GM10266 (cell line): ENCODE measurements at regions not wholly inside any gene's neighbourhood (a gene's known extent, or its start where the extent isn't known, plus 50 kb on each side); places are given as distances from the start of the nearest gene placed in this dataset.

Experiments used
- DNase-seq: peaks from one replicate; pipeline ENCODE4 v3.0.0; 2012; ENCODE audit errors: extremely low spot score
- TF ChIP-seq, protein P1 (sequence below): IDR thresholded peaks from 2 replicates; pipeline ENCODE4 v1.5.1; 2012; ENCODE audit warnings: mild to moderate bottlenecking, low read depth; ENCODE audit not compliant: control insufficient read depth, insufficient read depth; ENCODE audit errors: missing control alignments

DNA sequence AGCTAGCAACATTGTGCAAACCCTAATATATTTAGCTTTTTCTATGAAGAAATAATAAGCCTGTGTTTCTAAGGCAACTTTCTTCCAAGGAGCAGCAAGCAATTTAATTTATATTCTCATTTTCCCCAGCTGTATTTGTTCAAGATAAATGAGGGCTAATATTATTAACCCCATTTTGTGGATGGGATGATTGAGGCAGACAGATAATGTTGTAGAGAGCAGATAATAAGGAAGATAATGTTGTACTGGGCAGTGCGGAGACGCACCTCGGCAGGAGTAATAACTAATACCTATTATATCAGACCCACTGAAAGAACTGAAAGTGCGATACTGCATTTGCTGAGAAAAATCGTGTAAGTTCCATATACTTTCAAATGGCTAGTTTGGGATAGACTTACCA, 344.1 kb upstream of the FANCL start:
- no peak for DNase-seq
- TF ChIP-seq, protein P1, sequence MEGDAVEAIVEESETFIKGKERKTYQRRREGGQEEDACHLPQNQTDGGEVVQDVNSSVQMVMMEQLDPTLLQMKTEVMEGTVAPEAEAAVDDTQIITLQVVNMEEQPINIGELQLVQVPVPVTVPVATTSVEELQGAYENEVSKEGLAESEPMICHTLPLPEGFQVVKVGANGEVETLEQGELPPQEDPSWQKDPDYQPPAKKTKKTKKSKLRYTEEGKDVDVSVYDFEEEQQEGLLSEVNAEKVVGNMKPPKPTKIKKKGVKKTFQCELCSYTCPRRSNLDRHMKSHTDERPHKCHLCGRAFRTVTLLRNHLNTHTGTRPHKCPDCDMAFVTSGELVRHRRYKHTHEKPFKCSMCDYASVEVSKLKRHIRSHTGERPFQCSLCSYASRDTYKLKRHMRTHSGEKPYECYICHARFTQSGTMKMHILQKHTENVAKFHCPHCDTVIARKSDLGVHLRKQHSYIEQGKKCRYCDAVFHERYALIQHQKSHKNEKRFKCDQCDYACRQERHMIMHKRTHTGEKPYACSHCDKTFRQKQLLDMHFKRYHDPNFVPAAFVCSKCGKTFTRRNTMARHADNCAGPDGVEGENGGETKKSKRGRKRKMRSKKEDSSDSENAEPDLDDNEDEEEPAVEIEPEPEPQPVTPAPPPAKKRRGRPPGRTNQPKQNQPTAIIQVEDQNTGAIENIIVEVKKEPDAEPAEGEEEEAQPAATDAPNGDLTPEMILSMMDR: no peak

DNA sequence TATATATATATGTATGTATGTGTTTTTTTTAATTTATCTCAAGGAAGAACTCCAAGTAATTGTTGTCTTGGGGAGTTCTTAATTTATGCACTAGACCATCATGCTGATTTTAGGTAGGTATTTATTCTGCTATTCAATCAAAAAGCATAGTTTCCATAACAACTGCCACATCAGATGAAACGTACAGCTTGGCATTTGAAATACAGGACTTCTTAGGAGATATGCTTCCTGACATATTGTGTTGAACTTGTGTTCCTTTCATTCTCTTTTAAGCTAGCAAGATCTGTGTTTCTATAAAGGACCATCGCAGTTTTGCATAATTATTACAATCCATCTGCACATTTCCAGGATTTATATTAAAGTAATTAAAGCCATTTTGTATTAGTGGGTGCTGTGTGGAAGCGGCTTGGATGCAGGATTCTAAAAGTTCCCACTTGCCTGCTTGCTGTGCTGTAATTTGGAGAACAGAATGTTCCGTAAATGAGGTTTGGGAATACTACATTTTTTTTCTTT, 343.5 kb upstream of the FANCL start:
- TF ChIP-seq, protein P1: no peak
- DNase-seq: no peak

DNA sequence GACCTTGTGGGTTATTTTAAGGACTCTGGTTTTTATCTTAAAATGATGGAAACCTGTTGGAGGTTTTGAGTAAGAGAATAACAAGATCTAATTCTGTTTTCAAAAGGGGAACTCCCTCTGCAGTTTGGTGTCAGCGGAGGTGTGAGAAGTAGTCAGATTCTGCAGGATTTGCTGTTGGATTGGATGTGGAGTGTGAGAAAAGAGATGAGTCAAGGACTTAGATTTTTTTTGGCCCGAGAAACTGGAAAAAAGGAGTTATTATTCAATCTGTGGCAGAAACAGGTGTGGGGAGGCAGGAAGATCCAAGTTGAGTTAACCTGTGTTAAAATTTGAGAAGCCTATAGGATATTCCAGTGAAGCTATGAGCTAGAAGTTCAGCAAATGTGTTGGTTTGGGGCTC, 337.2 kb upstream of the FANCL start:
- no peak for DNase-seq
- TF ChIP-seq, protein P1: no peak

DNA sequence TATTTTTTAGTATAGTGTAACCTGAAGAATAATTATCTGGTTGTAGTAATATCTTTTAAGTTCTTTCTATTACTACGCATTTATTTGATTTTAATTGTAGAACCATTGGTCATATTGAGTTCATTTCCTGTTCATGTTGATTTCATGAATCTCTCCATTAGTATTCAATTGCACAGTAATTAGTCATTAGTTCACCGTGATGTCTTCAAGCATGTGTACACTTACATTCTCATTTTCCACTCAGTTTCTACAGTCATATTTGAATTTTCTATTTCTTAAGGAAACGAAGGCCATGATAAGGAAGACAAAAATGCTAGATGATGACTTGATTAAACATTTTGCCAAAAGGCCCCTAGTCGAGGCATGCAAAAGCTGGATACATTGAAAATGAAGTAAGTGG, 333.7 kb upstream of the FANCL start:
- TF ChIP-seq, protein P1: no peak
- no peak for DNase-seq

DNA sequence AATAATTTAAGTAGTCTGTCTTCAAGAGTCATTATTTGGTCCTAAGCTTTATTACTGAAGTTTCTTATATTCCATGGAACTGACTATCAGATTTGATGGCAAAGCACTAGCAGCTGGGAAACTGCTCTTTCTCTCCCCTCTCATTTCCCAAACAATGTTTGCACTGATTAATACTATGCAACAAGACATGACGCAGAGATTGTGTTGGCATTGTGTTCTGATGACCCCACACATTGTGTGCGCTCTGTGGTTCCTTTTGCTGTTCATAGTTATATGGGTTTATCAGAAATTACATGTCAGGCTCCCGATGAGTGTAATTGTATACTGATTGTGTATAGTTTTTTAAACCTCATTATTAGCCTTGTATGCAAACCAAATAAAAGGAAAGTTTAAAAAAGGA, 331.6 kb upstream of the FANCL start:
- DNase-seq: no peak
- TF ChIP-seq, protein P1: no peak

DNA sequence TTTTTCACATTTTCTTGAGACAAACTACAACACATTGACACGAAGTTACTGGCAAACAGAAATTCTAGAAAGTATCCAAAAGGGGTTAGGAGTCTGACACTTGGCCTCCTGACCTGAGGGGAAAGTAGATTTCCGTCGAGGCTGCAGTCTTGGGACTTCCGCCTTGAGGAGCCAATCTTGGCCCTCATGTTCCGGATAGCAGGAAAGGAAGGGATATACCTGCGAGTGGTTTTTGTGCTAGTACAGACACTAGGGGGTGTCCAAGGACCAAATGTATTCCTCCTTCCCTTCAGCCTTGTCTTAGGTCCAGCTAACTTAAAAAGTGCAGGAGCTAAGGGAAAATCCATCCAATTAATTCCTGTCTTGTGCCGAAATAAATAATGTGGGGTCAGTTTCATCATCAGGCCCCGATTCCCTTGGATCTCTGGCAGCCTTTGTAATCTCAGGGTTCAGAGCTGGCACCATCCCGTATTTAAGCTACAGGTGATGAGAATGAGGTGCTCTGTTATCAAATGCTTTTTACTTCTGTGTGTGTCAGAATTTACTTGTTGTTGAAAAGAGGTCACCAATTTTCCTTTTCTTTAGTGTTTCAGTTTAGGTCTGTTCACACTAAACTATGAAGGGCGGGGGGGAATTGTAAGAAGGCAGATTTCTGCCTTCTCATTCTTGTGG, 330.2 kb upstream of the FANCL start:
- DNase-seq: peak; percentile 40
- TF ChIP-seq, protein P1: peak; percentile 60

DNA sequence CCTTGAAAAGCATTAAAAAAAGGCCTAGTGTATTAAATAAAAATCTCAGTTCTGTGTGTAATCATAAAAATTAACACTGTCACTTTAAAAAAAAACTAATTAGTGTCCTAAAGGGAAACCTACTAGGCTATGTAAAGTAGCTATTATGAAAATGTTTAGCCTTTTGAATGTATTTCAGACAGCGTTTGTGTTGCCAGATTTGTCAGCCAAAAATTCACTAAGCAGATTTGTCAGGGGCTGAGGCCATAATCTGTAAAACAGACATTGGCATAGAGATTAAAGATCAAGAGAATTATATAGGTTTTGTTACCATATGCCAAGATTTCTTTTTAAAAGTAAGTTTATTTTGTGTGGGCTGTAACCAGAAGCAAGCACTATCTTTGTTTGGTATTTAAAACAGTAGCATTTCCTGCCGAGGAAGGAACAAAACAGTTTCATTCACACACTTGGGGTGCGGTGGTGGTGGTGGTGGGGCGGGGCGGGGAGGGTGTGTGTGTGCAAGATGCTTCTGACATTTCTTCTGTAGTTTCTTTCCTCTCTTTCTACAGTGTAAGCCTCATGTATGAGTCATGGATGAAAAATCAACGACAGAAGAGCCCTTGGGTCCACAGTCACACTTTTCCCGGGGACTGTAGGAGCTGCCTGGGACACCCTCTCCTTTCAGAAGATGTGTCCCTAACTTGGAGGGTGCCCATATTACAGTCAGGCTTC, 328.5 kb upstream of the FANCL start:
- TF ChIP-seq, protein P1: no peak
- DNase-seq: no peak
